Endothelial cell (in vitro differentiated cells): ENCODE measurements at regions not wholly inside any gene's neighbourhood (a gene's known extent, or its start where the extent isn't known, plus 50 kb on each side); places are given as distances from the start of the nearest gene placed in this dataset.
"Not testable (repeated sequence)": the region's sequence is repeated elsewhere in the genome, so short reads cannot be mapped to it uniquely, and the experiment has no call there.

Experiments used
- DNase-seq: peaks from one replicate; pipeline ENCODE4 v3.0.0; 2021; ENCODE audit warnings: low spot score
- H3K27ac Mint-ChIP-seq: one replicate; pipeline ENCODE4 v1.8.0; 2021; ENCODE audit warnings: mixed read lengths, inconsistent platforms; ENCODE audit not compliant: unreplicated experiment
- H3K27me3 Mint-ChIP-seq: one replicate; pipeline ENCODE4 v1.8.0; 2021; ENCODE audit warnings: mild to moderate bottlenecking, moderate library complexity, mixed read lengths, inconsistent platforms; ENCODE audit not compliant: unreplicated experiment
- H3K36me3 Mint-ChIP-seq: one replicate; pipeline ENCODE4 v1.8.0; 2021; ENCODE audit warnings: mild to moderate bottlenecking, low read depth, mixed read lengths, inconsistent platforms; ENCODE audit not compliant: unreplicated experiment
- H3K4me1 Mint-ChIP-seq: one replicate; pipeline ENCODE4 v1.8.0; 2021; ENCODE audit warnings: mild to moderate bottlenecking, mixed read lengths, inconsistent platforms; ENCODE audit not compliant: unreplicated experiment
- H3K4me3 Mint-ChIP-seq: one replicate; pipeline ENCODE4 v1.8.0; 2021; ENCODE audit warnings: mild to moderate bottlenecking, mixed read lengths, inconsistent platforms; ENCODE audit not compliant: unreplicated experiment
- H3K9me3 Mint-ChIP-seq: one replicate; pipeline ENCODE4 v1.8.0; 2021; ENCODE audit warnings: mixed read lengths, inconsistent platforms; ENCODE audit not compliant: unreplicated experiment

DNA sequence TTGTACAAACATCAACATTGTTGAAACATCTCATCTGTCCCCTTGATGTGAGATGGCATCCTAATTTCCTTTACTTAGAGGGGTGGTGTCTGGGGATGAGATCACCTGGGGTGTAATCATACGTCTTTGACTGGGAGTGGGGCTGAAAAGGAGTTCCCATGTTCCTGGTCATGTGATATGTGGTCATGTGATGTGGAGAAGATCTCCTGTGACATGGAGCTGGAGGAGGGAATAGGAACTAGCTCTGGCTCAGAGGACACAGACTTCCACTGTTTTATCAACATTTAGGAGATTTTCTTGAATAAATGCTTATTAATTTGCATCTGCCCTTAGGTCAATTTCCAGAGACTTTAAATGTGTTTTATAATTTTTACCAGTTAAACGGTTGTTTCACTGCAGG is 868.6 kb upstream of the TPTE start:
- H3K4me1 Mint-ChIP-seq, H3K27ac Mint-ChIP-seq, H3K4me3 Mint-ChIP-seq, H3K36me3 Mint-ChIP-seq, DNase-seq, H3K27me3 Mint-ChIP-seq: not testable (repeated sequence)
- peaks cover 44% of the 10 kb centered on the region for H3K9me3 Mint-ChIP-seq

DNA sequence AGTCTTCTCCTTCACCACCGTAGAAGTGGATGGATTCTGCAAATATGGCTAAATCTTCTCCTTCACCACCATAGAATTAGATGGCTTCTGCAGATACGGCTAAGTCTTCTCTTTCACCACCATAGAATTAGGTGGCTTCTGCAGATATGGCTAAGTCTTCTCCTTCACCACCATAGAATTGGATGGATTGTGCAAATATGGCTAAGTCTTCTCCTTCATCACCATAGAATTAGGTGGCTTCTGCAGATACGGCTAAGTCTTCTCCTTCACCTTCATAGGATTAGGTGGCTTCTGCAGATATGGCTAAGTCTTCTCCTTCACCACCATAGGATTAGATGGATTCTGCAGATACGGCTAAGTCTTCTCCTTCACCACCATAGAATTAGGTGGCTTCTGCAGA is 866.2 kb upstream of the TPTE start:
- H3K27ac Mint-ChIP-seq, DNase-seq, H3K4me3 Mint-ChIP-seq, H3K27me3 Mint-ChIP-seq, H3K36me3 Mint-ChIP-seq, H3K4me1 Mint-ChIP-seq: not testable (repeated sequence)
- peaks cover 34% of the 10 kb centered on the region for H3K9me3 Mint-ChIP-seq

DNA sequence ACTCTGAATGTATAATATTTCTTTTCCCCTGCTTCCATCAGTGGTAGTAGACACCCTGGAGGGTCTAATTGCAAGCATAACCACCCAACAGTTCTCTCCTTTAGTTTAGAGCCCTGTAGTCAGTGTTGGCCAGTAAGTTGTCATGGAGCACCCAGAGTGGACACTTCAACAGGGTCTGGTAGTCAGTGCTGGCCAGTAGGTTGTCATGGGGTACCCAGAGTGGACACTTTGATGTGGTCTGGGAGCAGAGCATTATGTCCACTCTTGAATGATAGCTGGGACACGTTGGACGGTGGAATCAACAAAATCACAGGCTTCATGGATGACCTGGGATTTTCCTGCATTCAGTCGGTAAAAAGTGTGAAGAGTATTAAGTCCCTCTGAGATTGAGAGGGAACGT is 864.9 kb upstream of the TPTE start:
- H3K36me3 Mint-ChIP-seq, H3K27ac Mint-ChIP-seq, DNase-seq, H3K4me1 Mint-ChIP-seq, H3K27me3 Mint-ChIP-seq, H3K4me3 Mint-ChIP-seq: not testable (repeated sequence)
- peaks cover 29% of the 10 kb centered on the region for H3K9me3 Mint-ChIP-seq

DNA sequence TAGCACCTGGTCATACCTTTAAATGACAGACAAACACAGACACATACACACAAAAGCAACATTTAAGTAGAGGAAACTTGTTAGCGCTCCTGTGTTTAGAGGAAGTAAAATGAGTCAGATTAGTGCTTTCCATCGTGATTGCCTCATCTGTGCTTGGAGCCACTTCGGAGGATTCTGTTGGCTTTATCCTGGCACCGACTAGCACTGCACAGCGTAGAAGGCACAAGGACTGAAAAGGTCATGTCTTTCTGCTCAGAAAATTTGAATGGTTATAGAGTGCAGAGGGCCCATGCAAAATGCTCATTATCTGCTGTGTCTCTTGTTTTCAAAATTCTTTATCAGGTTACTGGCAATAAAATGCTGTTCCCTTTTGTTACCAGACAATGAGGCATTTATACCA is 863.6 kb upstream of the TPTE start:
- H3K4me3 Mint-ChIP-seq, H3K4me1 Mint-ChIP-seq, H3K27ac Mint-ChIP-seq, H3K36me3 Mint-ChIP-seq, H3K27me3 Mint-ChIP-seq, DNase-seq: not testable (repeated sequence)
- peaks cover 25% of the 10 kb centered on the region for H3K9me3 Mint-ChIP-seq

DNA sequence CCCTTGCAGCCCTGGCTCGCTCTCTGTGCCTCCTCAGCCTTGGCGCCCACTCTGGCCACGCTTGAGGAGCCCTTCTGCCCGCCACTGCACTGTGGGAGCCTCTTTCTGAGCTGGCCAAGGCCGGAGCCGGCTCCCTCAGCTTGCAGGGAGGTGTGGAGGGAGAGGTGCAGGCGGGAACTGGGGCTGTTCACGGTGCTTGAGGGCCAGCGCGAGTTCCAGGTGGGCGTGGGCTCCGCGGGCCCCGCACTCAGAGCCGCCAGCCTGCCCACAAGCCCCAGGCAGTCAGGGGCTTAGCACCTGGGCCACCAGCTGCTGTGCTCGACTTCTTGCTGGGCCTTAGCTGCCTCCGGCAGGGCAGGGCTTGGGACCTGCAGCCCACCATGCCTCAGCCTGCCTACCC is 861.5 kb upstream of the TPTE start:
- H3K4me3 Mint-ChIP-seq, H3K36me3 Mint-ChIP-seq, DNase-seq, H3K27ac Mint-ChIP-seq, H3K4me1 Mint-ChIP-seq, H3K27me3 Mint-ChIP-seq: not testable (repeated sequence)
- H3K9me3 Mint-ChIP-seq: peaks cover 25% of the 10 kb centered on the region

DNA sequence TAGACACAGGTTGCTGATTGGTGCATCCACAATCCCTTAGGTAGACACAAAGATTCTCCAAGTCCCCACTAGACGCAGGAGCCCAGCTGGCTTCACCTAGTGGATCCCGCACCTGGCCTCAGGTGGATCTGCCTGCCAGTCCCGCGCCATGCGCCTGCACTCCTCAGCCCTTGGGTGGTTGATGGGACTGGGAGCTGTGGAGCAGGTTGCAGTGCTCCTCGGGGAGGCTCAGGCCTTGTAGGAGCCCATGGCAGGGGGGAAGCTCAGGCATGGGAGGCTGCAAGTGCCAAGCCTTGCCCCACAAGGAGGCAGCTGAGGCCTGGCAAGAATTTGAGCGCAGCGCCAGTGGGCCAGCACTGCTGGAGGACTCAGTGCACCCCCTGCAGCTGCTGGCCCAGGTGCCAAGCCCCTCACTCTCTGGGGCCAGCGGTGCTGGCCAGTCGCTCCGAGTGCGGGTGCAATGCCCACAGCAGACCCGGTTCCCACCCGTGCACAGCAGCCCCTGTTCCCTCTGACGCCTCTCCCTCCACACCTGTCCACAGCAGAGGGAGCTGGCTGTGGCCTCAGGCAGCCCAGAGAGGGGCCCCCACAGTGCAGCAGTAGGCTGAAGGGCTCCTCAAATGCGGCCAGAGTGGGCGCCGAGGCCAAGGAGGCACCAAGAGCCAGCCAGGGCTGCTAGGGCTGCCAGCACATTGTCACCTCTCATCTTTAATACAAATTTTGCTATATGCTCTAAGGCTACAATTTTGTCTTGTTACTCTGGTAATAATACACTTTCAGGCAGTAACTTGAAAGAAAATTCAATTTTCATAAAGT is 857.3 kb upstream of the TPTE start:
- H3K4me1 Mint-ChIP-seq, H3K27me3 Mint-ChIP-seq, H3K27ac Mint-ChIP-seq, H3K4me3 Mint-ChIP-seq, H3K9me3 Mint-ChIP-seq, DNase-seq, H3K36me3 Mint-ChIP-seq: not testable (repeated sequence)

DNA sequence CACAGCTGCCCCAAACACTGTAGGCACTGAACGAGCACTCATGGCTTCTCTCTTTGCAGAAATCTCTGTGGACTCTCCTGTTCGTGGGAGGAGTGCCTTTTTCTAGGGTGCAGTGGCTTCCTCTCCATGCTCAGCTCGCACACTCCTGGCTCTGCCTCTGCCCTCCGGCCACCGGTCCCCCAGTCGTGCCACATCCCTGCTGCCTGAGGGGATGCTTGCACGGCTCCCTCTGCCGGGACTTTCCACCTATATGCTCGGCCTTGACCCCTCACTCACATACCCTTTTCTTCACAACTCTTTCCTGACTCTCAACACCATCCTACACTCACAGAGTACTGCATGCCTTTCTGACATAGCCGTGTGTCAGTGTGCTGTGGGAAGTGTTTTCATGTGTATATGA is 845.6 kb upstream of the TPTE start:
- H3K9me3 Mint-ChIP-seq, H3K27ac Mint-ChIP-seq, H3K4me3 Mint-ChIP-seq: not testable (repeated sequence)

DNA sequence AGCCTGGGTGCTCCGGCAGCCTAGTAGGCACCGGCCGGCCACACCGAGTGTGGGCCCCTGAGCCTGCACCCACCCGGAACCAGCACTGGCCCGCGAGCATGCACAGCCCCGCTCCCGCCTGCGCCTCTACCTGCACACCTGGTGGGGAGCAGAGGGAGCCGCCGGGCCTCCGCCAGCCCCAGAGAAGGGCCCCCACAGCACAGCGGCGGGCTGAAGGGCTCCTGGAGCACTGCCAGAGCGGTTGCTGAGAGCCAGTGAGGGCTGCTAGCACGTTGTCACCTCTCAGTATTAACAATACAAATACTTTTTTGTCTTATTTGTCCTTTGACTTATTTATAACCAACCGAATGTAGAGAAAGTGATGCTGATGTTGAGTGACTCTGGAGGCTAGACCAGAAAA is 842.4 kb upstream of the TPTE start:
- H3K4me1 Mint-ChIP-seq, H3K4me3 Mint-ChIP-seq, H3K27me3 Mint-ChIP-seq, H3K9me3 Mint-ChIP-seq, H3K36me3 Mint-ChIP-seq, DNase-seq, H3K27ac Mint-ChIP-seq: not testable (repeated sequence)

More for the DNA sequence above, 845.6 kb upstream of the TPTE start:
- not testable (repeated sequence) for H3K36me3 Mint-ChIP-seq, DNase-seq, H3K27me3 Mint-ChIP-seq, H3K4me1 Mint-ChIP-seq

DNA sequence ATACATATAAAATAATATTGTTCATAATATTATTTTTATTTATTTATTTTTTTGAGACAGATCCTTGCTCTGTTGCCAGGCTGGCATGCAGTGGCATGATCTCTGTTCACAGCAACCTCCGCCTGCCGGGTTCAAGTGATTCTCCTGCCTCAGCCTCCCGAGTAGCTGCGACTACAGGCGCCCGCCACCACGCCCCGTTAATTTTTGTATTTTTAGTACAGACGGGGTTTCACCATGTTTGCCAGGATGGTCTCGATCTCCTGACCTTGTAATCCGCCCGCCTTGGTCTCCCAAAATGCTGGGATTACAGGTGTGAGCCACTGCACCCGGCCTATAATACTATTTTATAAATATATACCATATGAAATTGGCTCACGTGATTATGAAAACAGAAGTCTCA is 832.4 kb upstream of the TPTE start:
- DNase-seq, H3K36me3 Mint-ChIP-seq, H3K9me3 Mint-ChIP-seq, H3K27ac Mint-ChIP-seq, H3K27me3 Mint-ChIP-seq, H3K4me1 Mint-ChIP-seq, H3K4me3 Mint-ChIP-seq: not testable (repeated sequence)

DNA sequence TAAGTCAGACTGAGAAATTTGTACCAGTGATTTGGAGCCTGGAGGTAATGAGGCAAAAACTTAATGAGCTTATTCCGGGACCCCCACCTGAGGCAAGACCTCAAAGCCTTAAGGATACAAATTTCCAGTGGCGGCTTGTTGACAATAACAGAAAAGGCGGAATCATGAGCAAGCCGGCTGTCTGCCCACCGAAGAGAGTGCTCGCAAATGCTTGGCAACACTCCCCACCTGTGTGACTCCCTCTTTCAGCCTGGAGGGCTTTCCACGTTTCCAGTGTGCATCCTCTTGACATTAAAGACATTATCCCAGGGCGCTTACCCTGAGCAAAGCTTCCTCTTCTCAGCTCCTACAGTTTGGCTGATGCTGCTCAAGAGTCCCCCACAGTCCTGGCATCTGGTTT is 830.4 kb upstream of the TPTE start:
- not testable (repeated sequence) for H3K27ac Mint-ChIP-seq

DNA sequence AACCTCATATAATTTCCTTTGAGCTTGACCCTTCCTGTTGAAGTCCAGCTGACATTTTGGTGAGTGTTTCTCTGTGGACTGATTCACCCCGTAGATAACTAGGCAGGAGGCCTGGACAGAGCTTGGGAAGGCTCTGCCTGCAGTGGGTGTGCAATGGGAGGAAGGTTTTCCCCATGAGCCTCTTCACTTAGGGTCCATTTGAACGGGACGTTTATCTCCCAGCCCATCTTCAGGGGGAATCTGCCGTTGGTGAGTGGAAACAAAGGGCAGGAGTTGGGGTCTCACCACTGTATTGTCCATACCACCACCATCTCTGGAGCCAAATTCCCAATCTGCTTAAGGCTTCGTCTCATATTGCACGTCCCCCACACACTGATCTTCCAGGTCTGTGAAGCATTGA is 825.6 kb upstream of the TPTE start:
- not testable (repeated sequence) for H3K27me3 Mint-ChIP-seq, H3K27ac Mint-ChIP-seq, H3K4me3 Mint-ChIP-seq, DNase-seq, H3K9me3 Mint-ChIP-seq, H3K36me3 Mint-ChIP-seq, H3K4me1 Mint-ChIP-seq

More for the DNA sequence above, 830.4 kb upstream of the TPTE start:
- not testable (repeated sequence) for H3K27me3 Mint-ChIP-seq, DNase-seq, H3K9me3 Mint-ChIP-seq, H3K4me1 Mint-ChIP-seq, H3K4me3 Mint-ChIP-seq, H3K36me3 Mint-ChIP-seq

DNA sequence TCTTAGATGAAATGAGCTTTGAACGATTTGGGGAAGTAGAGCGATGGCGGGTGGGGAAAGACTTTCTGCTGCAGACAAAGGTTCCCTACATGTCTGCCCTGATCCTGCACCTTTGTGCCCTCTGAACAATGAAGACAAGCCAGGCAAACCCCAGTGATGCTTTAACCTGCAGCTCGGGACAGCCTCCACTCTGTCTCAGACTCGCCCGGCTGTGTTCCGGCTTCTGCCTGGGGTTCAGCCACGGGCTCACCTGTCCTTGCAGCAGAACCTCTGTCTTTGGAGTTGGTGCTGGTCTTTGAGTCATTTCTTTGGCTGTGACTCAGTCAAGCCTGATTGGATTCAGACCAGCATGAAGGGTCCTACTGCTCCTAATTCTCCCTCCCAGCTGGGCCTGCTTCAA is 823.6 kb upstream of the TPTE start:
- H3K27me3 Mint-ChIP-seq: not testable (repeated sequence)

More for the DNA sequence above, 823.6 kb upstream of the TPTE start:
- not testable (repeated sequence) for H3K9me3 Mint-ChIP-seq, H3K4me1 Mint-ChIP-seq, H3K27ac Mint-ChIP-seq, H3K4me3 Mint-ChIP-seq, DNase-seq, H3K36me3 Mint-ChIP-seq
